Mesenchymal stem cell (in vitro differentiated cells and primary cell): ENCODE measurements at regions not wholly inside any gene's neighbourhood (a gene's known extent, or its start where the extent isn't known, plus 50 kb on each side); places are given as distances from the start of the nearest gene placed in this dataset.

ENCODE experiments used
- DNase-seq: peaks from one replicate; pipeline ENCODE4 v3.0.0-alpha.2; 2013
- H2AFZ ChIP-seq: one replicate; pipeline ENCODE4 v1.6.1; 2013; ENCODE audit warnings: low read depth, mild to moderate bottlenecking, control low read depth, inconsistent platforms, low read length, moderate library complexity
- H2AK5ac ChIP-seq: 2 replicates; pipeline ENCODE4 v1.6.1; 2013; ENCODE audit warnings: low read length, moderate library complexity, mild to moderate bottlenecking, inconsistent platforms; ENCODE audit not compliant: severe bottlenecking
- H2BK120ac ChIP-seq: one replicate; pipeline ENCODE4 v1.6.1; 2013; ENCODE audit warnings: low read depth, mild to moderate bottlenecking, inconsistent platforms, low read length, moderate library complexity
- H2BK12ac ChIP-seq, 2 experiments: one replicate each; pipeline ENCODE4 v1.6.1; 2013; ENCODE audit warnings: inconsistent platforms in 2 of 2, low read length in 2 of 2, mild to moderate bottlenecking in 2 of 2, moderate library complexity in 2 of 2, control low read depth in 1 of 2
- H2BK15ac ChIP-seq: one replicate; pipeline ENCODE4 v1.6.1; 2013; ENCODE audit warnings: mild to moderate bottlenecking, low read depth, inconsistent platforms; ENCODE audit not compliant: poor library complexity, severe bottlenecking
- H2BK5ac ChIP-seq: 2 replicates; pipeline ENCODE4 v1.6.1; 2013; ENCODE audit warnings: low read depth, mild to moderate bottlenecking, low read length, control low read depth, inconsistent platforms; ENCODE audit not compliant: poor library complexity, severe bottlenecking
- H3K14ac ChIP-seq, 2 experiments: one replicate each; pipeline ENCODE4 v1.6.1; 2013; ENCODE audit warnings: inconsistent platforms in 2 of 2, low read length in 2 of 2, control low read depth in 1 of 2, mild to moderate bottlenecking in 1 of 2, moderate library complexity in 1 of 2
- H3K18ac ChIP-seq, 2 experiments: one replicate each; pipeline ENCODE4 v1.6.1; 2013; ENCODE audit warnings: inconsistent platforms in 2 of 2, low read length in 2 of 2, control low read depth in 1 of 2, low read depth in 1 of 2, mild to moderate bottlenecking in 1 of 2
- H3K23ac ChIP-seq, 2 experiments: one replicate each; pipeline ENCODE4 v1.6.1; 2013; ENCODE audit warnings: inconsistent platforms in 2 of 2, low read length in 2 of 2, mild to moderate bottlenecking in 2 of 2, moderate library complexity in 2 of 2, control low read depth in 1 of 2
- H3K27ac ChIP-seq: 2 replicates; pipeline ENCODE4 v1.5.1; 2013; ENCODE audit warnings: mild to moderate bottlenecking, moderate library complexity, low read length, control low read depth, inconsistent platforms; ENCODE audit not compliant: poor library complexity, severe bottlenecking
- H3K27me3 ChIP-seq, 2 experiments: 2 replicates each; pipeline versions ENCODE4 v1.6.1 to v1.7.0; 2013; ENCODE audit warnings: low read length in 2 of 2, mild to moderate bottlenecking in 2 of 2, moderate library complexity in 2 of 2, control low read depth in 1 of 2, inconsistent platforms in 1 of 2; ENCODE audit not compliant: control insufficient read depth in 1 of 2, insufficient read depth in 1 of 2
- H3K36me3 ChIP-seq, 2 experiments: 2 replicates each; pipeline versions ENCODE4 v1.6.1 to v1.7.0; 2013; ENCODE audit warnings: low read length in 2 of 2, control low read depth in 1 of 2, inconsistent platforms in 1 of 2, low read depth in 1 of 2, mild to moderate bottlenecking in 1 of 2; ENCODE audit not compliant: insufficient read depth in 2 of 2, control insufficient read depth in 1 of 2
- H3K4ac ChIP-seq, 2 experiments: one replicate each; pipeline ENCODE4 v1.6.1; 2013; ENCODE audit warnings: inconsistent platforms in 2 of 2, low read length in 2 of 2, mild to moderate bottlenecking in 2 of 2, moderate library complexity in 2 of 2, control low read depth in 1 of 2, low read depth in 1 of 2
- H3K4me1 ChIP-seq: 2 replicates; pipeline ENCODE4 v1.6.1; 2013; ENCODE audit warnings: low read depth, low read length, control low read depth; ENCODE audit not compliant: control insufficient read depth, insufficient read depth
- H3K4me2 ChIP-seq: 2 replicates; pipeline ENCODE4 v1.6.1; 2013; ENCODE audit warnings: low read length, mild to moderate bottlenecking, inconsistent platforms; ENCODE audit not compliant: poor library complexity, severe bottlenecking
- H3K4me3 ChIP-seq, 2 experiments: 2 replicates each; pipeline versions ENCODE4 v1.5.1 to v1.7.0; 2013; ENCODE audit warnings: low read length in 2 of 2, mild to moderate bottlenecking in 2 of 2, control low read depth in 1 of 2, low read depth in 1 of 2; ENCODE audit not compliant: insufficient read depth in 1 of 2
- H3K79me1 ChIP-seq: replicated peaks from 2 replicates; pipeline ENCODE4 v1.6.1; 2013; ENCODE audit warnings: mild to moderate bottlenecking, control low read depth, low read length, inconsistent platforms; ENCODE audit not compliant: poor library complexity, severe bottlenecking
- H3K9ac ChIP-seq: 2 replicates; pipeline ENCODE4 v1.7.0; 2013; ENCODE audit warnings: mild to moderate bottlenecking, low read length, moderate library complexity
- H3K9me3 ChIP-seq: 2 replicates; pipeline ENCODE4 v1.7.0; 2013; ENCODE audit warnings: mild to moderate bottlenecking, low read length; ENCODE audit not compliant: control insufficient read depth
- H4K8ac ChIP-seq: one replicate; pipeline ENCODE4 v1.6.1; 2013; ENCODE audit warnings: inconsistent platforms, mild to moderate bottlenecking, low read length, moderate library complexity
- H4K91ac ChIP-seq: one replicate; pipeline ENCODE4 v1.6.1; 2013; ENCODE audit warnings: mild to moderate bottlenecking, low read length, inconsistent platforms
- WGBS: methylation state at CpG from one replicate; pipeline ENCODE4 v1.1.7; 2013; ENCODE audit warnings: mixed read lengths; 5-methylcytosine and 5-hydroxymethylcytosine counted together

- no peak overlapping the region for H2BK120ac ChIP-seq
- H3K27me3 ChIP-seq: peaks cover 11 to 16% of the 10 kb centered on the region in 2 experiments
- H2AK5ac ChIP-seq: no peak overlapping the region
These were observed 58.2 kb upstream of the ARRDC4 start for GRCh38 chr15:97902140-97902780.

GRCh38 chr15:97903560-97903959 is 56.9 kb upstream of the ARRDC4 start:
- no peak overlapping the region for H2BK12ac ChIP-seq
- no peak overlapping the region for H3K4me3 ChIP-seq
- peaks cover 2% of the 10 kb centered on the region for H3K4me1 ChIP-seq
- no peak overlapping the region for H4K8ac ChIP-seq
- WGBS: 21% methylated on average over 2 of the region's 3 CpGs
- H3K14ac ChIP-seq: no peak overlapping the region
- no peak overlapping the region for H3K18ac ChIP-seq
- H2BK5ac ChIP-seq: no peak overlapping the region
- no peak overlapping the region for H2BK15ac ChIP-seq
- H3K27ac ChIP-seq: no peak overlapping the region
- peaks cover 4% of the 10 kb centered on the region for H3K9me3 ChIP-seq
- no peak overlapping the region for H3K4me2 ChIP-seq
- no peak overlapping the region for H3K23ac ChIP-seq
- H3K36me3 ChIP-seq: no peaks in the 10 kb centered on the region
- no peak overlapping the region for H2AFZ ChIP-seq
- H2BK120ac ChIP-seq: no peak overlapping the region
- peaks cover 11% of the 10 kb centered on the region in 2 experiments for H3K27me3 ChIP-seq
- no peaks in the 10 kb centered on the region for H3K79me1 ChIP-seq
- no peak overlapping the region for H4K91ac ChIP-seq
- no peak overlapping the region for H2AK5ac ChIP-seq
- H3K4ac ChIP-seq: no peak overlapping the region
- no peak for DNase-seq
- no peak overlapping the region for H3K9ac ChIP-seq

More at GRCh38 chr15:97902140-97902780, 58.2 kb upstream of the ARRDC4 start:
- Histone ChIP-seq H2BK15ac (no peak overlapping the region), H3K9me3 (no peaks in the 10 kb centered on the region), H3K23ac (no peak overlapping the region), H2BK12ac (no peak overlapping the region), H3K14ac (no peak overlapping the region), H3K9ac (peak overlapping the region; percentile 31), H3K18ac (no peak overlapping the region), H2AFZ (no peak overlapping the region), H3K79me1 (no peaks in the 10 kb centered on the region), H4K8ac (no peak overlapping the region), H3K4me1 (peaks cover 2% of the 10 kb centered on the region), H3K4me3 (peak overlapping the region in 1 of 2 experiments; percentile 13), H3K27ac (no peak overlapping the region), H2BK5ac (no peak overlapping the region), H3K36me3 (no peaks in the 10 kb centered on the region), H3K4ac (no peak overlapping the region), H4K91ac (no peak overlapping the region), H3K4me2 (no peak overlapping the region)
- DNase-seq: no peak
- WGBS: 72% methylated on average over 10 of the region's 10 CpGs

DNA sequence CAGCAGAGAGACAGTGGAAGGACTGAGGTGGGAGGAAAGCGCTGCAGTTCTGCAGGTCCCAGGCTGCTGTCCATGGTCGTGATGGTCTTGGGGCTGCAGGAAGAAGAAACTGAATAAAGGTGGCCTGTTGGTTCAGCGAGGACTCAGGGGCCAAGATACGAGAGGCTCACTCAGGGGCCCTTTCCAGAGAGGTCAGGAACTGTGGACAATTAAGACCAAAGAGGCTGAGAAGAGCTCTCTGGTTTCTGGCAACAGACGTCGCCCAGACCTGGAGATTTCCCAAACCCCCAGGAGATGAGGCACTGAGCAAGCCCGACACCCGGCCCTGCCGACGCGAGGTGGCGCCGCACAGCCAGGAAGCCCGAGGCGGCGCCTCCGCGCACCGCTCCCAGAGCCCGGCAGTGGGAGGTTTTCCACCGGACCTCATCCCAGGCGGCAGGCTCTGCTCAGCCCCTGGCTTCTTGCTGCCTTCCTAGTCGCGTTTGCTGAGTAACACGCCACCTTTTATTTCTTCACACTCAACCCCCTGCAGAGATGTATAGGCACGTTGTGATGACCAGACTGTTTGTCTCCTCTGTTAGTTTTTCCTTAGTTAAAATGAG is 56.4 kb upstream of the ARRDC4 start:
- no peak overlapping the region for H3K23ac ChIP-seq
- H3K4ac ChIP-seq: no peak overlapping the region
- no peak overlapping the region for H2BK15ac ChIP-seq
- no peak overlapping the region for H3K18ac ChIP-seq
- H3K4me3 ChIP-seq: peak overlapping the region in 1 of 2 experiments; percentile 52
- H4K8ac ChIP-seq: no peak overlapping the region
- H3K9me3 ChIP-seq: peaks cover 4% of the 10 kb centered on the region
- H3K27me3 ChIP-seq: peaks cover 11% of the 10 kb centered on the region in 2 experiments
- no peaks in the 10 kb centered on the region for H3K79me1 ChIP-seq
- peak; percentile 52 for DNase-seq
- H2AFZ ChIP-seq: no peak overlapping the region
- no peak overlapping the region for H2BK12ac ChIP-seq
- no peak overlapping the region for H4K91ac ChIP-seq
- H2BK5ac ChIP-seq: no peak overlapping the region
- no peaks in the 10 kb centered on the region for H3K36me3 ChIP-seq
- no peak overlapping the region for H2BK120ac ChIP-seq
- H3K9ac ChIP-seq: peak overlapping the region; percentile 60
- no peak overlapping the region for H3K14ac ChIP-seq
- H3K4me2 ChIP-seq: no peak overlapping the region
- no peak overlapping the region for H3K27ac ChIP-seq
- H2AK5ac ChIP-seq: no peak overlapping the region
- peaks cover 2% of the 10 kb centered on the region for H3K4me1 ChIP-seq
- WGBS: 2% methylated on average over 22 of the region's 26 CpGs

GRCh38 chr15:97909291-97909891 is 51.1 kb upstream of the ARRDC4 start:
- no peak overlapping the region for H2BK15ac ChIP-seq
- peak; percentile 50 for DNase-seq
- H3K18ac ChIP-seq: no peak overlapping the region
- H2BK120ac ChIP-seq: no peak overlapping the region
- no peaks in the 10 kb centered on the region for H3K4me1 ChIP-seq
- no peaks in the 10 kb centered on the region for H3K36me3 ChIP-seq
- no CpG with 5 or more reads among the region's 3 CpGs for WGBS
- peaks cover 4% of the 10 kb centered on the region for H3K9me3 ChIP-seq
- no peak overlapping the region for H2AK5ac ChIP-seq
- H3K4me3 ChIP-seq: no peak overlapping the region
- H4K8ac ChIP-seq: no peak overlapping the region
- no peak overlapping the region for H4K91ac ChIP-seq
- no peak overlapping the region for H3K14ac ChIP-seq
- H2BK12ac ChIP-seq: no peak overlapping the region
- no peak overlapping the region for H3K23ac ChIP-seq
- peaks cover 0 to 24% of the 10 kb centered on the region in 2 experiments for H3K27me3 ChIP-seq
- no peak overlapping the region for H3K9ac ChIP-seq
- no peak overlapping the region for H3K4ac ChIP-seq
- no peak overlapping the region for H3K4me2 ChIP-seq
- H2BK5ac ChIP-seq: no peak overlapping the region
- H2AFZ ChIP-seq: no peak overlapping the region
- H3K79me1 ChIP-seq: no peaks in the 10 kb centered on the region
- H3K27ac ChIP-seq: no peak overlapping the region
